ENCODE measurements at regions not wholly inside any gene's neighbourhood (a gene's known extent, or its start where the extent isn't known, plus 50 kb on each side); places are given as distances from the start of the nearest gene placed in this dataset.
"Not testable (repeated sequence)": the region's sequence is repeated elsewhere in the genome, so short reads cannot be mapped to it uniquely, and the experiment has no call there.

- DNase-seq, result no peak
Measured at GRCh38 chr3:33957176-33957575, 158.7 kb downstream of the PDCD6IP start.

GRCh38 chr3:33958661-33959060 lies 160.2 kb downstream of the PDCD6IP start:
- DNase-seq, result no peak

GRCh38 chr3:33962396-33962795 lies 164.0 kb downstream of the PDCD6IP start:
- no peak for DNase-seq

- not testable (repeated sequence) for DNase-seq
Measured at GRCh38 chr3:33970180-33970579, 171.8 kb downstream of the PDCD6IP start.

GRCh38 chr3:33971055-33971454 lies 172.6 kb downstream of the PDCD6IP start:
- no peak for DNase-seq

- DNase-seq, result no peak
Measured at GRCh38 chr3:33975463-33975862, 177.0 kb downstream of the PDCD6IP start.

- DNase-seq, result no peak
Measured at GRCh38 chr3:33977227-33977626, 178.8 kb downstream of the PDCD6IP start.

GRCh38 chr3:33980252-33980651 lies 181.8 kb downstream of the PDCD6IP start:
- no peak for DNase-seq

GRCh38 chr3:33982269-33982798 lies 183.9 kb downstream of the PDCD6IP start:
- no peak for DNase-seq

GRCh38 chr3:33982949-33983348 lies 184.5 kb downstream of the PDCD6IP start:
- DNase-seq, result not testable (repeated sequence)

- DNase-seq, result no peak
Measured at GRCh38 chr3:33989229-33989628, 190.8 kb downstream of the PDCD6IP start.

- no peak for DNase-seq
Measured at GRCh38 chr3:33991673-33992072, 193.2 kb downstream of the PDCD6IP start.

GRCh38 chr3:33993631-33994030 lies 195.2 kb downstream of the PDCD6IP start:
- DNase-seq, result no peak

GRCh38 chr3:33994568-33994967 lies 196.1 kb downstream of the PDCD6IP start:
- no peak for DNase-seq

GRCh38 chr3:34000301-34000700 lies 201.9 kb downstream of the PDCD6IP start:
- DNase-seq, result no peak

- DNase-seq, result no peak
Measured at GRCh38 chr3:34001022-34001421, 202.6 kb downstream of the PDCD6IP start.

- no peak for DNase-seq
Measured at GRCh38 chr3:34001990-34002389, 203.6 kb downstream of the PDCD6IP start.

- DNase-seq, result no peak
Measured at GRCh38 chr3:34002569-34003100, 204.2 kb downstream of the PDCD6IP start.

GRCh38 chr3:34005886-34006285 lies 207.5 kb downstream of the PDCD6IP start:
- DNase-seq, result no peak

GRCh38 chr3:34008191-34008590 lies 209.8 kb downstream of the PDCD6IP start:
- DNase-seq, result no peak

- no peak for DNase-seq
Measured at GRCh38 chr3:34008836-34009809, 210.7 kb downstream of the PDCD6IP start.

GRCh38 chr3:34011171-34012101 lies 213.0 kb downstream of the PDCD6IP start:
- no peak for DNase-seq

- no peak for DNase-seq
Measured at GRCh38 chr3:34012102-34012461, 213.7 kb downstream of the PDCD6IP start.

Measured in NCI-H1436 treated with DMSO at 0.1 percent for 48 hours (cell line).